Stomach (tissue), 8 donors: ENCODE measurements at regions not wholly inside any gene's neighbourhood (a gene's known extent, or its start where the extent isn't known, plus 50 kb on each side); places are given as distances from the start of the nearest gene placed in this dataset.

ENCODE experiments used
- DNase-seq, 2 donors: peaks; one replicate each; pipeline versions ENCODE4 v3.0.0 to v3.0.0-alpha.2; 2013 to 2019
- H3K27ac ChIP-seq, 5 donors: fragments of 200-600 bp in 4 of 5; sonication (generic) in 4 of 5; one replicate each; pipeline ENCODE4 v1.5.1; 2013 to 2019; ENCODE audit warnings: mild to moderate bottlenecking in 1 of 5, moderate library complexity in 1 of 5
- H3K27me3 ChIP-seq, 3 donors: fragments of 200-600 bp; sonication (generic); one replicate each; pipeline ENCODE4 v1.5.1; 2017 to 2019; ENCODE audit warnings: mixed run types in 1 of 3
- H3K36me3 ChIP-seq, 4 donors: fragments of 200-600 bp; sonication (generic); 1 replicate in 3 of 4; 2 replicates in 1 of 4; pipeline ENCODE4 v1.5.1; 2016 to 2019
- H3K4me1 ChIP-seq, 4 donors: fragments of 200-600 bp; sonication (generic); one replicate each; pipeline ENCODE4 v1.5.1; 2016 to 2019
- H3K4me3 ChIP-seq, 4 donors: fragments of 200-600 bp; sonication (generic) in 3 of 4; one replicate each; pipeline ENCODE4 v1.5.1; 2016 to 2019; ENCODE audit warnings: mild to moderate bottlenecking in 1 of 4
- H3K9me3 ChIP-seq, 4 donors: fragments of 200-600 bp; sonication (generic); one replicate each; pipeline ENCODE4 v1.5.1; 2016 to 2019
- CTCF ChIP-seq, 7 experiments: fragments of 450-650 bp in 4 of 7; fragments of 200-600 bp in 3 of 7; sonication (generic) in 3 of 7; IDR thresholded peaks; one replicate each; pipeline ENCODE4 v1.5.1; 2016 to 2019; ENCODE audit warnings: antibody characterized with exemption in 7 of 7, control low read depth in 2 of 7, mild to moderate bottlenecking in 1 of 7
- EP300 ChIP-seq: sonication (generic); formaldehyde crosslinking; IDR thresholded peaks from one replicate; pipeline ENCODE4 v1.6.1; 2017; ENCODE audit warnings: antibody characterized with exemption
- POLR2A ChIP-seq, 4 donors: fragments of 450-650 bp; IDR thresholded peaks; one replicate each; pipeline ENCODE4 v1.6.1; 2016; ENCODE audit warnings: antibody characterized with exemption in 4 of 4, control low read depth in 2 of 4, mild to moderate bottlenecking in 1 of 4, moderate library complexity in 1 of 4
- POLR2AphosphoS5 ChIP-seq, 3 donors: sonication (generic); formaldehyde crosslinking; IDR thresholded peaks; one replicate each; pipeline ENCODE4 v1.6.1; 2016; ENCODE audit warnings: antibody characterized with exemption in 3 of 3
- WGBS, 5 donors: extraction: QIAGEN DNeasy Blood & Tissue Kit in 3 of 5; methylation state at CpG; one replicate each; pipeline versions ENCODE4 v1.1.5 to v1.1.7; 2013 to 2018; 5-methylcytosine and 5-hydroxymethylcytosine counted together
- intact Hi-C: fragments of 100-400 bp; cut with DNase I; formaldehyde crosslinking; loops from one replicate; pipeline ENCODE4 v1.15.1; 2023; ENCODE audit warnings: low total_unique reads
- donor health status: healthy with polysubstance abuse.
- donor health status: Bipolar disorder and iron deficiency.
- donor health status: healthy.

GRCh38 chr5:153919161-153919560, 119.5 kb downstream of the FAM114A2 start:
- Histone ChIP-seq H3K9me3 (peaks cover 4 to 24% (median 14%) of the 10 kb centered on the region in 4 donors), H3K4me3 (no peak overlapping the region), H3K4me1 (no peaks in the 10 kb centered on the region), H3K36me3 (no peaks in the 10 kb centered on the region), H3K27me3 (no peaks in the 10 kb centered on the region), H3K27ac (no peak overlapping the region)
- TF ChIP-seq EP300 (no peak), POLR2A (IDR thresholded peaks at IDR 0.05) (no peak), POLR2AphosphoS5 (IDR thresholded peaks at IDR 0.05) (no peak), CTCF (IDR thresholded peaks at IDR 0.05) (no peak)
- intact Hi-C loops: no loop called here
- 15 to 53% (median 26%) methylated on average over 1 of the region's 1 CpG for WGBS, 5 donors
- DNase-seq: no peak

GRCh38 chr5:153907170-153907775, 131.4 kb downstream of the FAM114A2 start:
- TF ChIP-seq POLR2A (IDR thresholded peaks at IDR 0.05) (no peak), EP300 (no peak), POLR2AphosphoS5 (IDR thresholded peaks at IDR 0.05) (no peak), CTCF (IDR thresholded peaks at IDR 0.05) (no peak)
- Histone ChIP-seq H3K27ac (no peak overlapping the region), H3K4me1 (no peaks in the 10 kb centered on the region), H3K27me3 (no peaks in the 10 kb centered on the region), H3K9me3 (no peaks in the 10 kb centered on the region), H3K4me3 (no peak overlapping the region), H3K36me3 (no peaks in the 10 kb centered on the region)
- no peak for DNase-seq
- intact Hi-C loops: no loop called here

GRCh38 chr5:153905219-153905618, 133.5 kb downstream of the FAM114A2 start:
- H3K9me3 ChIP-seq: no peaks in the 10 kb centered on the region
- no peaks in the 10 kb centered on the region for H3K27me3 ChIP-seq
- H3K27ac ChIP-seq: no peak overlapping the region
- no peak for TF ChIP-seq POLR2AphosphoS5 (IDR thresholded peaks at IDR 0.05)
- TF ChIP-seq EP300: no peak
- no peak for TF ChIP-seq POLR2A (IDR thresholded peaks at IDR 0.05)
- H3K4me3 ChIP-seq: no peak overlapping the region
- no peaks in the 10 kb centered on the region for H3K4me1 ChIP-seq
- intact Hi-C loops: no loop called here
- DNase-seq: no peak
- H3K36me3 ChIP-seq: no peaks in the 10 kb centered on the region
- 72 to 89% (median 84%) methylated on average over 1 of the region's 1 CpG for WGBS, 5 donors

- TF ChIP-seq EP300: no peak
- TF ChIP-seq CTCF (IDR thresholded peaks at IDR 0.05): no peak
- TF ChIP-seq POLR2A (IDR thresholded peaks at IDR 0.05): no peak
- no peak for TF ChIP-seq POLR2AphosphoS5 (IDR thresholded peaks at IDR 0.05)
- H3K4me3 ChIP-seq: no peak overlapping the region
These were observed 135.4 kb downstream of the FAM114A2 start for GRCh38 chr5:153903321-153903720.

GRCh38 chr5:153902016-153902415, 136.7 kb downstream of the FAM114A2 start:
- H3K27ac ChIP-seq: no peak overlapping the region
- H3K4me1 ChIP-seq: no peaks in the 10 kb centered on the region
- H3K36me3 ChIP-seq: no peaks in the 10 kb centered on the region
- TF ChIP-seq POLR2AphosphoS5 (IDR thresholded peaks at IDR 0.05) (no peak), POLR2A (IDR thresholded peaks at IDR 0.05) (no peak), EP300 (no peak), CTCF (IDR thresholded peaks at IDR 0.05) (no peak)
- DNase-seq: no peak
- 56 to 80% (median 72%) methylated on average over 1 of the region's 1 CpG for WGBS, 5 donors
- no peaks in the 10 kb centered on the region for H3K9me3 ChIP-seq
- H3K4me3 ChIP-seq: no peak overlapping the region
- no peaks in the 10 kb centered on the region for H3K27me3 ChIP-seq
- intact Hi-C loops: no loop called here

More at GRCh38 chr5:153903321-153903720, 135.4 kb downstream of the FAM114A2 start:
- Histone ChIP-seq H3K36me3 (no peaks in the 10 kb centered on the region), H3K4me1 (no peaks in the 10 kb centered on the region), H3K27me3 (no peaks in the 10 kb centered on the region), H3K27ac (no peak overlapping the region), H3K9me3 (no peaks in the 10 kb centered on the region)
- intact Hi-C loops: no loop called here
- DNase-seq: no peak
- 3 to 19% (median 10%) methylated on average over 1 of the region's 1 CpG for WGBS, 5 donors
